PFSK-1 (cell line): ENCODE measurements at regions not wholly inside any gene's neighbourhood (a gene's known extent, or its start where the extent isn't known, plus 50 kb on each side); places are given as distances from the start of the nearest gene placed in this dataset.

Experiments used
- FOXP2 ChIP-seq: optimal IDR thresholded peaks from 2 replicates; pipeline ENCODE3; 2011; ENCODE audit warnings: borderline replicate concordance, control low read depth, inconsistent platforms; ENCODE audit not compliant: insufficient read depth; ENCODE audit errors: extremely low read length, extremely low read depth
- POLR2AphosphoS5 ChIP-seq: IDR thresholded peaks from 2 replicates; pipeline ENCODE4 v1.6.1; 2012; ENCODE audit warnings: low read depth, mild to moderate bottlenecking, control low read depth, low read length, moderate library complexity
- SIN3A ChIP-seq: IDR thresholded peaks from 2 replicates; pipeline ENCODE4 v1.6.1; 2012; ENCODE audit warnings: mild to moderate bottlenecking, low read length, moderate library complexity, borderline replicate concordance; ENCODE audit not compliant: insufficient read depth
- TAF1 ChIP-seq: IDR thresholded peaks from 2 replicates; pipeline ENCODE4 v1.6.1; 2012; ENCODE audit warnings: low read length, control low read depth, borderline replicate concordance; ENCODE audit not compliant: insufficient read depth
- TF ChIP-seq, protein P1 (sequence below), 2 experiments: IDR thresholded peaks; 2 replicates each; pipeline versions ENCODE4 v1.6.1 to v1.8.0; 2011 to 2012; ENCODE audit warnings: low read depth in 2 of 2, low read length in 2 of 2, control low read depth in 1 of 2, inconsistent platforms in 1 of 2, mild to moderate bottlenecking in 1 of 2, moderate library complexity in 1 of 2; ENCODE audit not compliant: insufficient read depth in 1 of 2

GRCh38 chr3:110391640-110392395, 679.8 kb upstream of the NECTIN3 start:
- TF ChIP-seq FOXP2 (no peak), SIN3A (no peak), TAF1 (no peak), POLR2AphosphoS5 (no peak)
- TF ChIP-seq, protein P1, sequence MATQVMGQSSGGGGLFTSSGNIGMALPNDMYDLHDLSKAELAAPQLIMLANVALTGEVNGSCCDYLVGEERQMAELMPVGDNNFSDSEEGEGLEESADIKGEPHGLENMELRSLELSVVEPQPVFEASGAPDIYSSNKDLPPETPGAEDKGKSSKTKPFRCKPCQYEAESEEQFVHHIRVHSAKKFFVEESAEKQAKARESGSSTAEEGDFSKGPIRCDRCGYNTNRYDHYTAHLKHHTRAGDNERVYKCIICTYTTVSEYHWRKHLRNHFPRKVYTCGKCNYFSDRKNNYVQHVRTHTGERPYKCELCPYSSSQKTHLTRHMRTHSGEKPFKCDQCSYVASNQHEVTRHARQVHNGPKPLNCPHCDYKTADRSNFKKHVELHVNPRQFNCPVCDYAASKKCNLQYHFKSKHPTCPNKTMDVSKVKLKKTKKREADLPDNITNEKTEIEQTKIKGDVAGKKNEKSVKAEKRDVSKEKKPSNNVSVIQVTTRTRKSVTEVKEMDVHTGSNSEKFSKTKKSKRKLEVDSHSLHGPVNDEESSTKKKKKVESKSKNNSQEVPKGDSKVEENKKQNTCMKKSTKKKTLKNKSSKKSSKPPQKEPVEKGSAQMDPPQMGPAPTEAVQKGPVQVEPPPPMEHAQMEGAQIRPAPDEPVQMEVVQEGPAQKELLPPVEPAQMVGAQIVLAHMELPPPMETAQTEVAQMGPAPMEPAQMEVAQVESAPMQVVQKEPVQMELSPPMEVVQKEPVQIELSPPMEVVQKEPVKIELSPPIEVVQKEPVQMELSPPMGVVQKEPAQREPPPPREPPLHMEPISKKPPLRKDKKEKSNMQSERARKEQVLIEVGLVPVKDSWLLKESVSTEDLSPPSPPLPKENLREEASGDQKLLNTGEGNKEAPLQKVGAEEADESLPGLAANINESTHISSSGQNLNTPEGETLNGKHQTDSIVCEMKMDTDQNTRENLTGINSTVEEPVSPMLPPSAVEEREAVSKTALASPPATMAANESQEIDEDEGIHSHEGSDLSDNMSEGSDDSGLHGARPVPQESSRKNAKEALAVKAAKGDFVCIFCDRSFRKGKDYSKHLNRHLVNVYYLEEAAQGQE (IDR thresholded peaks at IDR 0.05; ENCODE audit: insufficient read depth in 1 of 2, low read depth in 2 of 2, low read length in 2 of 2): no peak

DNA sequence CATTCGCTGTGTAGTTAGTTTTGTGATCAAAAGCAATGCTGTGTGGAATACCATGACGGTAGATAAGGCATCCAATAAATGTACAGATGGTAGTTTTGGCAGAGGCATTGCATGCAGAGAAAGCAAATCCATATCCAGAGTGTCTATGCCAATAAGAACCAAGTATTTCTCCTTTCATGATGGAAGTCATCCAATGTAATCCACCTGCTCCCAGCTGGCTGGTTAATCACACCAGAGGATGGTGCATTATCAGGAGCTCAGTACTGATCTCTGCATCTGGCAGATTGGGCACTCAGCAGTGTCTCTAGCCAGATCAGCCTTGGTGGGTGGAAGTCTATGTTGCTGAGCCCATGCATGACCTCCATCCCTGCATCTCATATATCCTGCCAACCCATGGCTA, 677.7 kb upstream of the NECTIN3 start:
- TF ChIP-seq TAF1: no peak
- TF ChIP-seq FOXP2: no peak
- no peak for TF ChIP-seq SIN3A
- TF ChIP-seq, protein P1 (IDR thresholded peaks at IDR 0.05; ENCODE audit: insufficient read depth in 1 of 2, low read depth in 2 of 2, low read length in 2 of 2): no peak
- no peak for TF ChIP-seq POLR2AphosphoS5

DNA sequence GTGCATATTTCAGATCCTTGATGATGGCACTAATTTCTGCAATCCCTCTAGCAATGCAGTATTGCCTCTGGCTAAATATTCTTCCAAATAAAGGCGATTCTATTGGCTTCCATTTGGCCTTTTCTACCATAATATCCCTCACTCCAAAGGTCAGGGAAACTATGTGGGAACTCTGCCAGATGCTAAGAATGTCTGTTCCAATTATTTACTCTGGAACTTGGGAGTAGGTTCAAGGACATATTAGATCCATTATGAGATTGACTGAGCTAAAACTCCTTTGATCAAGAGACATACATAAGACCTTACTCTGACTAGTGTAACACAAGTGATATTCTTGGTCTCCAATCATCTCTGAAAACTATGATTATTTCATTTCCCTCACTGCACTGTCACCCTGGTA, 674.5 kb upstream of the NECTIN3 start:
- TF ChIP-seq, protein P1 (IDR thresholded peaks at IDR 0.05; ENCODE audit: insufficient read depth in 1 of 2, low read depth in 2 of 2, low read length in 2 of 2): no peak
- no peak for TF ChIP-seq TAF1
- TF ChIP-seq FOXP2: no peak
- TF ChIP-seq SIN3A: no peak

GRCh38 chr3:110400315-110400714, 671.3 kb upstream of the NECTIN3 start:
- TF ChIP-seq TAF1 (no peak), FOXP2 (no peak), POLR2AphosphoS5 (no peak), SIN3A (no peak)
- TF ChIP-seq, protein P1 (IDR thresholded peaks at IDR 0.05; ENCODE audit: insufficient read depth in 1 of 2, low read depth in 2 of 2, low read length in 2 of 2): no peak
